Epithelial cell of proximal tubule (primary cell): ENCODE measurements at regions not wholly inside any gene's neighbourhood (a gene's known extent, or its start where the extent isn't known, plus 50 kb on each side); places are given as distances from the start of the nearest gene placed in this dataset.

Source experiments
- DNase-seq: peaks from one replicate; pipeline ENCODE4 v3.0.0-alpha.2; 2011; ENCODE audit warnings: low read depth
- H3K4me3 ChIP-seq: 2 replicates; pipeline ENCODE4 v1.5.1; 2011; ENCODE audit warnings: low read depth, mild to moderate bottlenecking, low read length
- TF ChIP-seq, protein P1 (sequence below): conservative IDR thresholded peaks from 2 replicates; pipeline ENCODE4 v1.5.1; 2012; ENCODE audit warnings: low read depth, mild to moderate bottlenecking, low read length

DNA sequence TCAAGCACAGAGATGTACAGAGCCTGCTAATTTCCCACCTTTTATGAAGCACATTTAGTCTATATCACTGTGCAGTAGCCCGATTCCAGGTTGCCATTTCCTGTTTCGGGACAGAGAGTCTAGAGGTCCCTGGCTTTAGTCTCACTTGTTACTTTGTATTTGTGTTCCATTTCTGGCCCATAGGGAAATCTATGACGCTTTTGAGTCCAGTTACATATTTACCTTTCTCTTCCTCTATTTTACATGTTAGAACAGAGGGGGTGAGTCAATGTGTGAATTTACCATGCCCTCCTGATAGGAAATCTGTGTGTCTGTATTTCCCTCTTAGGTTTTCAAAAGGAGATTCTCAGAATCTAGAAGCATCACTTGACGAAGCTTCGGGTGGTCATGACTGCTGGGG is 227.1 kb upstream of the ZFHX3 start:
- TF ChIP-seq, protein P1, sequence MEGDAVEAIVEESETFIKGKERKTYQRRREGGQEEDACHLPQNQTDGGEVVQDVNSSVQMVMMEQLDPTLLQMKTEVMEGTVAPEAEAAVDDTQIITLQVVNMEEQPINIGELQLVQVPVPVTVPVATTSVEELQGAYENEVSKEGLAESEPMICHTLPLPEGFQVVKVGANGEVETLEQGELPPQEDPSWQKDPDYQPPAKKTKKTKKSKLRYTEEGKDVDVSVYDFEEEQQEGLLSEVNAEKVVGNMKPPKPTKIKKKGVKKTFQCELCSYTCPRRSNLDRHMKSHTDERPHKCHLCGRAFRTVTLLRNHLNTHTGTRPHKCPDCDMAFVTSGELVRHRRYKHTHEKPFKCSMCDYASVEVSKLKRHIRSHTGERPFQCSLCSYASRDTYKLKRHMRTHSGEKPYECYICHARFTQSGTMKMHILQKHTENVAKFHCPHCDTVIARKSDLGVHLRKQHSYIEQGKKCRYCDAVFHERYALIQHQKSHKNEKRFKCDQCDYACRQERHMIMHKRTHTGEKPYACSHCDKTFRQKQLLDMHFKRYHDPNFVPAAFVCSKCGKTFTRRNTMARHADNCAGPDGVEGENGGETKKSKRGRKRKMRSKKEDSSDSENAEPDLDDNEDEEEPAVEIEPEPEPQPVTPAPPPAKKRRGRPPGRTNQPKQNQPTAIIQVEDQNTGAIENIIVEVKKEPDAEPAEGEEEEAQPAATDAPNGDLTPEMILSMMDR = no peak
- no peak overlapping the region for H3K4me3 ChIP-seq
- no peak for DNase-seq

DNA sequence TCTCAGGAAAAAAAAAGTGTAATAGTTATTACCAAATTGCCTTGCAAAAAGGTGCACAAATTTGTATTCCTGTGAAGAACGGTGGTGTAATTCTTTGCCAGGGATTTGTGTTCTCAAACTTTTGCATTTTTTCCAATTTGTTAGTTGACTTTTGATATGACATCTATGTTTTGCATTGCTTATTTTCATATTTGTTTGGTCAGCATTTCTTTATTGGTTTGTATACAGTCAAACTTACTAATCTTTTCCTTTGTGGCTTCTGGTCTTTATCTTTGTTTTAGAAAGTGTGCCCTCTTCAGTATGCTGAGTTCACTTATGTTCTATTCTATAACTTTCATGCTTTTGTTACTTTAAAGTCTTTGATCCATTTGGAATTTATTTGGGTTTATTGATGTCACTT is 226.2 kb upstream of the ZFHX3 start:
- TF ChIP-seq, protein P1 = no peak
- no peak for DNase-seq
- no peak overlapping the region for H3K4me3 ChIP-seq

DNA sequence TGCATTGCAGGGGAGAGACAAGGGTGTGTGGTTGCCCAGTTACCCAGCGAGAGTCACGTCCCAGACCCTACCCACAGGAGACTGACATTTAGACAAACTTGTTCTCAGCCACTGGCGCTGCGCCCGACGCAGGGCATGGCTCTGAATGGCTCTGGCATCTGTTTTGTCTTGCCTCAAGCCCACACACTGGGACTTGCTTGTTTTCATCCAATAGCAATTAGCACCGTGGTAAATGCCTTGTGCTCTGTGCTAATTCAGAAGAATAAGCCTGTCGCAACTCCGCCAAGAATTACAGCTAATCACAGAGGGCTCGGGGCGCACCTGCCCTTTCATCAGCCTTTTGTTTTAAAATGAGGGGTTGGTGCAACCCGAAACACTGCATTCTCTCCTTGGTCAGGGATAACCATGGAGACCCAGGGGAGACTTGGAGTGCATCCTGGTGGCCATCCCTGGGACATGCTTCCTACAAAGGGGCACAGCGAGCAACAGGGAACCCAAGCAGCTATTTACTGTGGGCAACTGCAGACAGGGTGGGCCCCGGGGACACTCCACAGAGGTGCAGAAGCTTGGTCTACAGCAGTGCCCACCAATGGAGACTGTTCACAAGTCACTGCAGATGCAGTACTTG is 220.6 kb upstream of the ZFHX3 start:
- TF ChIP-seq, protein P1 = no peak
- H3K4me3 ChIP-seq = no peak overlapping the region
- DNase-seq = no peak

DNA sequence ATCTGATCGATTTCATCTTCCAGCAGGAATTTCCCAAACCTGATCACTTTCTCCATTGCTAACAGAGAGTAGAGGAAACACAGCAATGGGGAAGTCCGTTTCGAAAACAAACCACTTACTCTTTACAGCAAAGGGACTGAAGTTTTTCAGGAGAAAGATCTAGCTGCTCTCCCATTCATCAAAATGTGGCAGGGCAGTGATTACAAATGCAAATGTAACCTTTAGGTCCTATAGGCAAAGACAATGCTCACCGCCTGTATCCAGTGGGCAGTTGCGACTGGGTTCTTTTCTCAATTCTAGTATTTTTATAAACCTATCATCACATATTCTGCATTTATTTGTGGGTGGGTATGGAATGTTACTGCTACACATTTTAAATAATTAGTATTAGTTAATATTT is 218.0 kb upstream of the ZFHX3 start:
- TF ChIP-seq, protein P1 = no peak
- DNase-seq = no peak
- H3K4me3 ChIP-seq = no peak overlapping the region

DNA sequence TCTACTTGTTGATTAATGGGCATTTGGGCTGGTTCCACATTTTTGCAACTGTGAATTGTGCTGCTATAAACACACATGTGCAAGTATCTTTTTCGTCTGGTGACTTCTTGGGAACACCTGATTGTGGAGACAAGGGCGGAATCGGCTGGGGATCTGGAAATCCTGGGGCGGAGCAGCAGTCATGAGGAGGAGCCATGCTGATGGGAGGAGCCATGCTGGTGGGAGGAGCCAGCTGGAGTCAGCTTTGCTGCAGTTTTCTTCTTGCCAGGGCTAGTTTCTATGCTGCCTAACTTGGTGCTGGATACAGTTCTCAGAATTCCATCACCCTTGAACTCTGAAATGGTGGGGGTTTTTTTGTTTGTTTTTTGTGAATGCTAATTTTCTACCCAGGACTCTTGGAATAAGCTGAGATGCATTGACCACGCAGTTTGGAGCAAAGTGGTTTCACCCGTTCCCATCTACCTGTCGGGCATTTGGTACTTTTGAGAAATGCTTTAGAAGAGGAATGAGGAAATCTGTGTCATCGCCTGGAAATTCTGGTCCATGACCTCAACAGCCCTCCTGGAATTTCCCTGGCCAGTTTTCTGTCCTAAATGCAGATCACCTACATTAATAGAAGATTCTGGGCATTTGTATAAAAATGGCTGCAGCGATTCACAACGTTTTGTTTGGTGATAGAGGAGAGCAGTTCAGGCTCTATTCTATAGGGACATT is 217.4 kb upstream of the ZFHX3 start:
- H3K4me3 ChIP-seq = no peak overlapping the region
- TF ChIP-seq, protein P1 = no peak
- DNase-seq = no peak

DNA sequence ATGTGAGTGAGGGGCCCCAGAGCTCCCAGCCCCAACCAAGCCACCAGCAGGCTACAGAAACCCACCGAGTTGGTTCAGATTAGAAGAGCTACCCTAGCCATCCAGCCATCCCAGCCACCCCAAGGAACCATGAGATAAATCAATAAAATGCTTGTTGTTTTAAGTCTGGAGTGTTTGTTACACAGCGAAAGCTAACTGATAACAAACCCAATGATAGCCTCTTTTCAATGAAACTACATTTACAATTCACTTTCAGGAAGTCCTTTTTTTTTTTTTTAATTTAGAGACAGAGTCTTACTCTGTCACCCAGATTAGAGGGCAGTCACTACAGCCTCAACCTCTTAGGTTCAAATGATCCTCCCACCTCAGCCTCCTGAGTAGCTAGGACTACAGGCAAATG is 215.0 kb upstream of the ZFHX3 start:
- no peak overlapping the region for H3K4me3 ChIP-seq
- TF ChIP-seq, protein P1 = no peak
- DNase-seq = no peak

DNA sequence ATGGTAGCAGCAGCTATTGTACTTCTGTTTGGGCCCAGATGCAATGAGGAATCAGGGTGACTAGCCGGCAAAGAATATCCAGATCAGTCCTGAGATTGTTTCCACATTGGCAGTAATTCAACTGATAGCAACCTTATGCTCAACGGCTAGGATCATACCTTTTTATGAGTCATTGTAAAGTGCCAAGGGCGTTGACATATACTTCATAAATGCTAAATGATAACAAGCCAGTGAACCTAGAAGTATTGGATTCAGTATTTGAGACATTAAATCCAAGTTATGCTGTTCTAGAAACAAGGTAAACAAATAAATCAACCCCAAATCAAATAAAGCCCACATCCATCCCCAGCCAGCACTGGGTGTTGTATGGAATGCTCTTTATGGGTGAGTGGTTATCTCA is 207.1 kb upstream of the ZFHX3 start:
- no peak overlapping the region for H3K4me3 ChIP-seq
- TF ChIP-seq, protein P1 = no peak
- DNase-seq = no peak
